SHP77 (cell line): ENCODE measurements at regions not wholly inside any gene's neighbourhood (a gene's known extent, or its start where the extent isn't known, plus 50 kb on each side); places are given as distances from the start of the nearest gene placed in this dataset.

ENCODE experiments used
- DNase-seq, 2 experiments: peaks; one replicate each; lab custom pipeline; 2025; lab: John Stamatoyannopoulos, UW

GRCh38 chr15:39482459-39482858 is 98.4 kb upstream of the THBS1 start:
- DNase-seq = no peak

GRCh38 chr15:39486621-39487457 is 94.0 kb upstream of the THBS1 start:
- no peak for DNase-seq

GRCh38 chr15:39487458-39487735 is 93.5 kb upstream of the THBS1 start:
- no peak for DNase-seq

DNA sequence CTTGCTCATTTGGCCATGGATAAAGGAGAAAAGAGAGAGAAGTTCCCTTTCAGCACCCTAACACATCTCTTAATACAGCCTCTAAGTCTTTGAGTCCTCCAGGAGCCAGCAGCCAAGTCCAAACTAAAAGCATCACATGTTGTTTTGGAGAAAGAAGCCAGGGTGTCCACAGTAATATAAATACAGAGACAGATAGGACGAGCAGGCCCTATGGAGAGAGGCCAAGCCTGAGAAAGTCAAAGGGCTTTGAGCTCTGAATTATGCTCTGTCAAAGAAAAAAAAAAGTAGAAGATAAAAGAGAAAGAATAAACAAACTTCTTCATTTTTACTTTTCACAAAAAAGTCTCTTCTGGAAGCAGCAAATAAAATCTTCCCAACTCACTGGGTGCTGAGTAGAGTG is 92.4 kb upstream of the THBS1 start:
- no peak for DNase-seq

- DNase-seq = no peak
Observed at GRCh38 chr15:39488961-39489360, 91.9 kb upstream of the THBS1 start.

DNA sequence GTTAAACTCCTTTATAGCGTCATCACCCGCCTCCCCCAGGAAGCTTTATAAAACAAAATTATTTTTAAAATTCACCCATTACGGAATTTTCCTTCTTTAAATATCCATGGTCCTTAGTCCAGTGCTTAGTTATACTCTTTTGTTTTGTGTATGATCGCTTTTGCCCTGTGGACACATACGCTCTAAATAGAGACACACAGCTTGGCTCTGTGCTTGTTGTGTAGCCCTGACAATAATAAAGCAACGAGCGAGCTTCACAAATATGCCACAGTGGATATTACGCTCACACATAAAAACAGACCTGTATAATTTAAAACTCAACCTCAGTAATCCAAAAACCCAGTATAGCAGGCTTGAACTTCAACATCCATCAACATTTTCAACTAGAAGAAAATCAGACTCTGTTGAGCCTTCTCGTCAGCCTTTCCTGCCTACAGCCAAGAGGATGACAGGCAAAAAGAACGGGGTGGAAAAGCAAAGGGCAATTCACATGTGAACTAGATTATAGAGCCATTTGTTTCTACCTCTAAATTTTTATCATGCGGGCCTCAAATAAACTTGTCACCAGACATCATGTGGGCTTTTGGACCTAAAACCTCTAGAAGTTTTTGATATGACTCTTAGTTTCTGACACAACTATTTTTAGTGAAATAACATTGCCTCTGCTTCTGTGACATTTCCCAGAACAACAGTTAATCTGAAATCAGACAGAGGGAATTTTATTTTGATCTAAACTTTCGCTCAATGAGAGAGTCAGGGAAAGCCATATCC is 89.6 kb upstream of the THBS1 start:
- no peak for DNase-seq

- no peak for DNase-seq
Observed at GRCh38 chr15:39491886-39492490, 88.9 kb upstream of the THBS1 start.

- no peak for DNase-seq
Observed at GRCh38 chr15:39493424-39494067, 87.3 kb upstream of the THBS1 start.

GRCh38 chr15:39494462-39494861 is 86.4 kb upstream of the THBS1 start:
- DNase-seq = no peak

DNA sequence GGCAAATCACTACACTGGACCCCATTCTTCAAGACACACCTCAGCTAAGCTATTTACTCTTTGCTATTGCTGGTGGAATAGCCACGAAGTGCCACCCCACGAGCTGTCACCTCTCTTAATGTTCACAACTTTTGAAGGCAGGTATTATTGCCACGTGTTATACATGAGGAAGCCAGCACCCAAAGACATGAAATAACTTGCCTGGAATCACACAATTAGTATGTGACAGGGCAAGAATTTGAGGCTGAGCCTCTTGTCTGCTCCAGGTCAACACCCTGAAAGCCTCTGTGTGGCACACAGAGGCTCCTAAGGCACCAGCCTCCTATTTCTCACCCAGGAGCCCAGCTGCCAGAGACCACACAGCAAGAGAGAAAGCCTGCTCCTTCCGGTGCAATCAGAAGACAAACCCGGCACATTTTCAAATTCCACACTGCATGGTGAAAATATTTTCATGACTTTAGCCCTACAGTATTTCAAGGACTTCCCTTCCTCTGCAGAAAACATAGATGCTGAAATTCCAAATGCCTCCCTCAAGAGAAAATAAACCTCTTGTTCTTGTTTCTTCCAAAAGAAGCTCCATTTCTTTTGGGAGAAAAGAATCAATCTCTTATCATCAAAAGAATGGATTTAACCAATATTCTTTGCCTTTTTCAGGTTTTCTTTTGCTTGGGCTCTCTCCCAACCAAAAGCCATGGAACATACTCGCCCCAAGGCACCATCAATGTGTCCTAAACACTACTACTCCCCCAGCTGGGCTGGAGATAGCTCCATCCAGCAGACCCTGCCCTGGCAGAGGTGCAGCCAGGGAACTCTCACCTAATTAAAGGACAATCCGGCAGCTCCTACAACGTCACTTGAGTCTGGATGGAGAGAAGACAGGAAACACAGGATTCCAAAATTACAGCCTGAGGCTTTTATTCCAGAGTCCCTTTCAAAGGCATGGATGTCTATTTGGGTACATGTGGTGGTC is 84.7 kb upstream of the THBS1 start:
- no peak for DNase-seq

DNA sequence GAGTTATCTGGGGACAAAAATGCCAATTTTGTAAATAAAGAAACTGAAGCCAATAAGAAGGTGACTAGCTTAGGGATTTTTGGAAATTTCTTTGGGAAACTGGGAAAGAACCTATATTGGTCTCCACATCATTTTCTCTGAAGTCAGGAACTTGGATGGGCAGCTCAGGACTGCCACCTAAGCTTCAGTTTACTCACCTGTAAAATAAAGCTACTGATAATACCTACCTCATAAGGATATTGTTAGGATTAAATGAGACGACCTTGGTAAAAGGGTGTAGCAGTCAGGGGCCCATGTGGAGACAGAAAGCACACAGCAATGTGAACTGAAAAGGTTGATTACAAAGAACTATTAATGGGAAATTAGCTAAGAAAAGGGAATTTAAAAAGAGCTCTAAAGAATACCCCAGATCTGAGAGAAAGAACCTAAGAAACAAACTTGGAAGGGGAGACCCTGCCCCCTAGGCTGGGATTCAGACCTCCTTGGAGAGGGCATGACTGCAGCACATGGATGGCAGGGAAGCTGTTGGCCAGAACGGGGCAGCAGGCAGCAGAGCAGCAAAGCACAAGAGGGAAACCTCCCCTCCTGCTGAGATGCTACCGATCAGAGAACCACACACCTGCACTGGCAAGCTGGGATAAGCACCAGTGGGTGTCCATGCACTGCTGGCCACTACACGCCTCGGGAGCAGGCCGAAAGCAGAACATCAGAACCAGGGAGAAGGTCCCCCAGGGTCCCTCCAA is 83.7 kb upstream of the THBS1 start:
- DNase-seq = no peak

- no peak for DNase-seq
Observed at GRCh38 chr15:39497759-39498565, 82.9 kb upstream of the THBS1 start.

DNA sequence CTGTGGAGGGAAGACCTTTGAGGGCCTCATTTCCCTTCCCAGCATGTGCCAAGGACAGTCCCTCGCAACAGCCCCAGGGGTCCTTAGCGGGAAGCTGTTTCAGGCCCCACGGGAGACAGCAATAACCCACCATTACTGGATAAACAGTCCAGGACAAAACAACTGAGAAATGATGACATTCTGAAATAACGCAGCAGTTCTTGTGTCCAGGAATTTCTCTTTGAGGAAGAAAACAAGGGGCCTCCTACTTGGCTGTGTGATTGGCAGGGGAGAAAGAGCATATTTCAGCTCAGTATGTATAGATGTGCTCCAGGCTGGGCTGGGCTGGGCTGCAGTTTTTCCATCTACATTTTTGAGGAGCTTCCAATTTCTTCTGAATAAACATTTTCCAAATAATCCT is 82.2 kb upstream of the THBS1 start:
- no peak for DNase-seq

DNA sequence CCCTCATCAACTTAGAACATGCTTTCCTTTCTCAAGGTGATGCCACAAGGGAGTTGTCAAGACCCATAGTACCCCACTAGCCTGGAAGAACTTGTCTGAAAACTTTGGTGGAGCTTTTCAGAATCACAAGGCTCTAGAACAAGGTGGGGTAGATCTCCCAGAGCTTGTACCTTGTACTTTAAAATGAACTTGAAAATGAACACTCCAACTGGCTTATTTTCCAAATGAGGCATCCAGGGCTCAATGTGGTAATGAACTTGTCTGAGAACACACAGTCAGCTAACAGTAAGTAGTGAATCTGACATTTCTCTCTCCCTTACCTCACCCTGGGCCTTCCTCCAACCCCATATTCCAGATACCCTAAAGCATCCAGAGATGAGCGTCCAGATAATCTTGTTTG is 81.8 kb upstream of the THBS1 start:
- no peak for DNase-seq

GRCh38 chr15:39499681-39500080 is 81.2 kb upstream of the THBS1 start:
- DNase-seq = no peak

- DNase-seq = no peak
Observed at GRCh38 chr15:39501366-39502081, 79.4 kb upstream of the THBS1 start.

- no peak for DNase-seq
Observed at GRCh38 chr15:39502082-39502447, 78.8 kb upstream of the THBS1 start.

DNA sequence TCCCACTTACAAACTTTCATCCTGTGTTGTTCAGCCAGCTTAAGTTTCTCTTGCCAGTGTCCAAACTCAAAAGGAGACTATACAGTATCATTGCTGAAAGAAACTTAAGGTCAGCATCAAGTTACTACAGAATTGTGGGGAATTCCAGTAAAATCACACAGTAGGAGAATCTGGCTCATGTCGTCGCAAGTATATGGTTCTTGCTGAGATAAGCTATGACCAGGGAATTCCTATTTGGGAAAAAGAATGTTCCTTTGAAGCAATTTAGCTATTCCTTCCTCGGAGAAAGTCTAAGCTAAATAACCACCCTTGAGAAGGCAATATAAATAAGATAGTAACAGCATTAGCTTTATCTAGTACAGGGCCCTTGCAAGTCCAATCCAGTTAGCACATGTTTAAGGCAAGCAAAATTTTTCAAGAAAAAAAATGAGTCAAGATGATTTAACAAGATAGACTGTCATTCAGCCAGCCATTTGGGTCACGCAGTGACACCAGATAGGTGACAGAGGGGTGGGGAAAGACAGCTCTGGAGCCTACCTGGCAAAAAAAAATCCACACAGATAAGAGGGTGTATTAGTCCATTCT is 78.2 kb upstream of the THBS1 start:
- DNase-seq = no peak

- no peak for DNase-seq
Observed at GRCh38 chr15:39503526-39503925, 77.4 kb upstream of the THBS1 start.
